Progenitor cell of endocrine pancreas (in vitro differentiated cells): ENCODE measurements at regions not wholly inside any gene's neighbourhood (a gene's known extent, or its start where the extent isn't known, plus 50 kb on each side); places are given as distances from the start of the nearest gene placed in this dataset.
"Not testable (repeated sequence)": the region's sequence is repeated elsewhere in the genome, so short reads cannot be mapped to it uniquely, and the experiment has no call there.

Experiments
- DNase-seq: peaks from one replicate; pipeline ENCODE4 v3.0.0; 2021; ENCODE audit warnings: low spot score; ENCODE audit not compliant: unreplicated experiment
- H3K27ac Mint-ChIP-seq: 2 replicates; pipeline ENCODE4 v1.8.0; 2021; ENCODE audit warnings: mild to moderate bottlenecking, moderate library complexity, mixed read lengths
- H3K27me3 Mint-ChIP-seq: 2 replicates; pipeline ENCODE4 v1.8.0; 2021; ENCODE audit warnings: mixed read lengths
- H3K36me3 Mint-ChIP-seq: 2 replicates; pipeline ENCODE4 v1.8.0; 2022; ENCODE audit warnings: mixed read lengths; ENCODE audit not compliant: insufficient read depth
- H3K4me1 Mint-ChIP-seq: 2 replicates; pipeline ENCODE4 v1.8.0; 2021; ENCODE audit warnings: low read depth, mixed read lengths
- H3K4me3 Mint-ChIP-seq: 2 replicates; pipeline ENCODE4 v1.8.0; 2021; ENCODE audit warnings: low read depth, mild to moderate bottlenecking, moderate library complexity, mixed read lengths
- H3K9me3 Mint-ChIP-seq: 2 replicates; pipeline ENCODE4 v1.8.0; 2021; ENCODE audit warnings: low read depth, mixed read lengths
- CTCF ChIP-seq: fragments of 200-600 bp; sonication (generic); IDR thresholded peaks from one replicate; pipeline ENCODE4 v1.5.0; 2021; ENCODE audit warnings: antibody characterized with exemption, mild to moderate bottlenecking; ENCODE audit not compliant: unreplicated experiment

GRCh38 chr5:138676002-138676401, 77.2 kb upstream of the CTNNA1 start:
- H3K4me1 Mint-ChIP-seq: peaks cover 13% of the 10 kb centered on the region
- TF ChIP-seq CTCF: no peak
- no peak for DNase-seq
- no peaks in the 10 kb centered on the region for H3K9me3 Mint-ChIP-seq
- H3K27me3 Mint-ChIP-seq: no peaks in the 10 kb centered on the region
- no peak overlapping the region for H3K27ac Mint-ChIP-seq
- H3K4me3 Mint-ChIP-seq: no peak overlapping the region
- H3K36me3 Mint-ChIP-seq: peaks cover 1% of the 10 kb centered on the region

- DNase-seq: no peak
- no peaks in the 10 kb centered on the region for H3K36me3 Mint-ChIP-seq
- H3K27me3 Mint-ChIP-seq: peaks cover 3% of the 10 kb centered on the region
- H3K9me3 Mint-ChIP-seq: no peaks in the 10 kb centered on the region
- H3K4me3 Mint-ChIP-seq: no peak overlapping the region
- peaks cover 15% of the 10 kb centered on the region for H3K4me1 Mint-ChIP-seq
- H3K27ac Mint-ChIP-seq: peak overlapping the region; percentile 37
- no peak for TF ChIP-seq CTCF
Measured at GRCh38 chr5:138668451-138669380, 84.5 kb upstream of the CTNNA1 start.

- DNase-seq, H3K9me3 Mint-ChIP-seq, H3K27me3 Mint-ChIP-seq, H3K4me3 Mint-ChIP-seq, H3K36me3 Mint-ChIP-seq: not testable (repeated sequence)
- peak overlapping the region; percentile 37 for H3K27ac Mint-ChIP-seq
- peaks cover 14% of the 10 kb centered on the region for H3K4me1 Mint-ChIP-seq
Measured at GRCh38 chr5:138667782-138668331, 85.4 kb upstream of the CTNNA1 start.

GRCh38 chr5:138666226-138666742, 86.9 kb upstream of the CTNNA1 start:
- Mint-ChIP-seq H3K4me1 (peaks cover 14% of the 10 kb centered on the region), H3K36me3 (no peaks in the 10 kb centered on the region), H3K4me3 (no peak overlapping the region), H3K27ac (no peak overlapping the region), H3K9me3 (no peaks in the 10 kb centered on the region), H3K27me3 (peaks cover 6% of the 10 kb centered on the region)
- no peak for DNase-seq
- no peak for TF ChIP-seq CTCF

- Mint-ChIP-seq H3K27ac (no peak overlapping the region), H3K9me3 (no peaks in the 10 kb centered on the region), H3K27me3 (peaks cover 10% of the 10 kb centered on the region), H3K4me1 (peaks cover 14% of the 10 kb centered on the region), H3K4me3 (no peak overlapping the region), H3K36me3 (no peaks in the 10 kb centered on the region)
- no peak for TF ChIP-seq CTCF
- DNase-seq: no peak
Measured at GRCh38 chr5:138665261-138665660, 88.0 kb upstream of the CTNNA1 start.
